ENCODE measurements at regions not wholly inside any gene's neighbourhood (a gene's known extent, or its start where the extent isn't known, plus 50 kb on each side); places are given as distances from the start of the nearest gene placed in this dataset.

GRCh38 chr4:155597933-155598451 lies 68.7 kb upstream of the GUCY1A1 start:
- POLR2A ChIA-PET, result no interaction called here
- Histone ChIP-seq H3K27ac (ENCODE audit: extremely low read depth, low read depth, low read length) (no peak overlapping the region), H3K36me3 (ENCODE audit: control insufficient read depth in 2 of 2, insufficient read depth in 1 of 2, low read length in 2 of 2) (no peaks in the 10 kb centered on the region), H3K4me3 (ENCODE audit: low read depth, low read length) (no peak overlapping the region), H3K4me1 (ENCODE audit: control insufficient read depth, insufficient read depth, low read length) (peaks cover 2% of the 10 kb centered on the region; the same call in 1 of the 2 replicates), H3K9me3 (ENCODE audit: control insufficient read depth, insufficient read depth, low read depth, low read length) (no peaks in the 10 kb centered on the region)
- TF ChIP-seq ZNF585B (tag by site-specific recombination; IDR thresholded peaks at IDR 0.05) (no peak), SALL2 (tag by site-specific recombination; IDR thresholded peaks at IDR 0.05; ENCODE audit: borderline replicate concordance) (no peak), ZNF335 (tag by site-specific recombination; conservative IDR thresholded peaks at IDR 0.05) (no peak), ZNF670 (tag by site-specific recombination; IDR thresholded peaks at IDR 0.05; ENCODE audit: low read depth) (no peak), ZNF785 (tag by site-specific recombination; IDR thresholded peaks at IDR 0.05) (no peak), ZFP3 (tag by site-specific recombination; IDR thresholded peaks at IDR 0.05; ENCODE audit: low read depth) (no peak), ZNF391 (tag by site-specific recombination; IDR thresholded peaks at IDR 0.05; ENCODE audit: borderline replicate concordance, low read depth) (no peak), KLF17 (tag by site-specific recombination; IDR thresholded peaks at IDR 0.05) (no peak), ZBTB7A (tag by site-specific recombination; IDR thresholded peaks at IDR 0.05; ENCODE audit: low read depth) (no peak), ZNF174 (tag by site-specific recombination; IDR thresholded peaks at IDR 0.05) (no peak), ZNF626 (tag by site-specific recombination; IDR thresholded peaks at IDR 0.05) (no peak), ZNF48 (tag by site-specific recombination; IDR thresholded peaks at IDR 0.05) (no peak)
- TF ChIP-seq, protein P1, sequence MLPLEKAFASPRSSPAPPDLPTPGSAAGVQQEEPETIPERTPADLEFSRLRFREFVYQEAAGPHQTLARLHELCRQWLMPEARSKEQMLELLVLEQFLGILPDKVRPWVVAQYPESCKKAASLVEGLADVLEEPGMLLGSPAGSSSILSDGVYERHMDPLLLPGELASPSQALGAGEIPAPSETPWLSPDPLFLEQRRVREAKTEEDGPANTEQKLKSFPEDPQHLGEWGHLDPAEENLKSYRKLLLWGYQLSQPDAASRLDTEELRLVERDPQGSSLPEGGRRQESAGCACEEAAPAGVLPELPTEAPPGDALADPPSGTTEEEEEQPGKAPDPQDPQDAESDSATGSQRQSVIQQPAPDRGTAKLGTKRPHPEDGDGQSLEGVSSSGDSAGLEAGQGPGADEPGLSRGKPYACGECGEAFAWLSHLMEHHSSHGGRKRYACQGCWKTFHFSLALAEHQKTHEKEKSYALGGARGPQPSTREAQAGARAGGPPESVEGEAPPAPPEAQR (tag by site-specific recombination; IDR thresholded peaks at IDR 0.05), result no peak
- TF ChIP-seq, protein P2, sequence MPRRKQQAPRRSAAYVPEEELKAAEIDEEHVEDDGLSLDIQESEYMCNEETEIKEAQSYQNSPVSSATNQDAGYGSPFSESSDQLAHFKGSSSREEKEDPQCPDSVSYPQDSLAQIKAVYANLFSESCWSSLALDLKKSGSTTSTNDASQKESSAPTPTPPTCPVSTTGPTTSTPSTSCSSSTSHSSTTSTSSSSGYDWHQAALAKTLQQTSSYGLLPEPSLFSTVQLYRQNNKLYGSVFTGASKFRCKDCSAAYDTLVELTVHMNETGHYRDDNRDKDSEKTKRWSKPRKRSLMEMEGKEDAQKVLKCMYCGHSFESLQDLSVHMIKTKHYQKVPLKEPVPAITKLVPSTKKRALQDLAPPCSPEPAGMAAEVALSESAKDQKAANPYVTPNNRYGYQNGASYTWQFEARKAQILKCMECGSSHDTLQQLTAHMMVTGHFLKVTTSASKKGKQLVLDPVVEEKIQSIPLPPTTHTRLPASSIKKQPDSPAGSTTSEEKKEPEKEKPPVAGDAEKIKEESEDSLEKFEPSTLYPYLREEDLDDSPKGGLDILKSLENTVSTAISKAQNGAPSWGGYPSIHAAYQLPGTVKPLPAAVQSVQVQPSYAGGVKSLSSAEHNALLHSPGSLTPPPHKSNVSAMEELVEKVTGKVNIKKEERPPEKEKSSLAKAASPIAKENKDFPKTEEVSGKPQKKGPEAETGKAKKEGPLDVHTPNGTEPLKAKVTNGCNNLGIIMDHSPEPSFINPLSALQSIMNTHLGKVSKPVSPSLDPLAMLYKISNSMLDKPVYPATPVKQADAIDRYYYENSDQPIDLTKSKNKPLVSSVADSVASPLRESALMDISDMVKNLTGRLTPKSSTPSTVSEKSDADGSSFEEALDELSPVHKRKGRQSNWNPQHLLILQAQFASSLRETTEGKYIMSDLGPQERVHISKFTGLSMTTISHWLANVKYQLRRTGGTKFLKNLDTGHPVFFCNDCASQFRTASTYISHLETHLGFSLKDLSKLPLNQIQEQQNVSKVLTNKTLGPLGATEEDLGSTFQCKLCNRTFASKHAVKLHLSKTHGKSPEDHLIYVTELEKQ (tag by site-specific recombination; IDR thresholded peaks at IDR 0.05; ENCODE audit: borderline replicate concordance), result no peak
- TF ChIP-seq, protein P3, sequence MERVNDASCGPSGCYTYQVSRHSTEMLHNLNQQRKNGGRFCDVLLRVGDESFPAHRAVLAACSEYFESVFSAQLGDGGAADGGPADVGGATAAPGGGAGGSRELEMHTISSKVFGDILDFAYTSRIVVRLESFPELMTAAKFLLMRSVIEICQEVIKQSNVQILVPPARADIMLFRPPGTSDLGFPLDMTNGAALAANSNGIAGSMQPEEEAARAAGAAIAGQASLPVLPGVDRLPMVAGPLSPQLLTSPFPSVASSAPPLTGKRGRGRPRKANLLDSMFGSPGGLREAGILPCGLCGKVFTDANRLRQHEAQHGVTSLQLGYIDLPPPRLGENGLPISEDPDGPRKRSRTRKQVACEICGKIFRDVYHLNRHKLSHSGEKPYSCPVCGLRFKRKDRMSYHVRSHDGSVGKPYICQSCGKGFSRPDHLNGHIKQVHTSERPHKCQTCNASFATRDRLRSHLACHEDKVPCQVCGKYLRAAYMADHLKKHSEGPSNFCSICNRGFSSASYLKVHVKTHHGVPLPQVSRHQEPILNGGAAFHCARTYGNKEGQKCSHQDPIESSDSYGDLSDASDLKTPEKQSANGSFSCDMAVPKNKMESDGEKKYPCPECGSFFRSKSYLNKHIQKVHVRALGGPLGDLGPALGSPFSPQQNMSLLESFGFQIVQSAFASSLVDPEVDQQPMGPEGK (tag by site-specific recombination; IDR thresholded peaks at IDR 0.05), result no peak
- TF ChIP-seq, protein P4, sequence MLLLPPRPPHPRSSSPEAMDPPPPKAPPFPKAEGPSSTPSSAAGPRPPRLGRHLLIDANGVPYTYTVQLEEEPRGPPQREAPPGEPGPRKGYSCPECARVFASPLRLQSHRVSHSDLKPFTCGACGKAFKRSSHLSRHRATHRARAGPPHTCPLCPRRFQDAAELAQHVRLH (tag by site-specific recombination; IDR thresholded peaks at IDR 0.05), result no peak
- CTCF ChIA-PET, result interaction anchor here (0.6 kb wide), 1 partner anchor 173 kb away, joined by 3 read pairs; no protein-coding TSS in a partner anchor

DNA sequence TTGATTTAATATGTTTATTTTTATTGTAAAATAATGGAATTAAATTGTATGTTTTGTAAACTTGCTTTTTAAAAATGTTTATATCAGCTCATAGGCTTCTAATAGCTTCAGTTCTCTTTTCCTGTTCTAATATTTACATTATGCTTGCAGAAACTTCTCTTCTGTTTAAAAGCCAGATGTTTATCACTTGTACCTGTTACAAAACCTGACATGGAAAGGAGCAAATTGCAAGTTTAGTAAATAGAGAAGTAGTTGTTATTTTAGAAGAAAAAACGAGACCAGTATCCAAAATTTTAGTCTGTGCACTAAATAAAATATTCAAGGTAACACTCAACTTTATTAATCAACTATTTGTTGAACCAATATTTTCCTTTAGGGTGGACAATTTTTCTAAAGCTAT lies 69.4 kb upstream of the GUCY1A1 start:
- ChIA-PET POLR2A (no interaction called here), CTCF (interaction anchor here (0.6 kb wide), 1 partner anchor 173 kb away, joined by 3 read pairs; no protein-coding TSS in a partner anchor)
- TF ChIP-seq ZNF274 (IDR thresholded peaks at IDR 0.05; ENCODE audit: low read length), result no peak
- TF ChIP-seq ZNF274 (tag by site-specific recombination; IDR thresholded peaks at IDR 0.05; ENCODE audit: borderline replicate concordance), result no peak
- TF ChIP-seq ZNF184 (tag by site-specific recombination; IDR thresholded peaks at IDR 0.05), result no peak
- no peak for TF ChIP-seq ZNF19 (tag by site-specific recombination; IDR thresholded peaks at IDR 0.05; ENCODE audit: low read depth)
- TF ChIP-seq, protein P5, sequence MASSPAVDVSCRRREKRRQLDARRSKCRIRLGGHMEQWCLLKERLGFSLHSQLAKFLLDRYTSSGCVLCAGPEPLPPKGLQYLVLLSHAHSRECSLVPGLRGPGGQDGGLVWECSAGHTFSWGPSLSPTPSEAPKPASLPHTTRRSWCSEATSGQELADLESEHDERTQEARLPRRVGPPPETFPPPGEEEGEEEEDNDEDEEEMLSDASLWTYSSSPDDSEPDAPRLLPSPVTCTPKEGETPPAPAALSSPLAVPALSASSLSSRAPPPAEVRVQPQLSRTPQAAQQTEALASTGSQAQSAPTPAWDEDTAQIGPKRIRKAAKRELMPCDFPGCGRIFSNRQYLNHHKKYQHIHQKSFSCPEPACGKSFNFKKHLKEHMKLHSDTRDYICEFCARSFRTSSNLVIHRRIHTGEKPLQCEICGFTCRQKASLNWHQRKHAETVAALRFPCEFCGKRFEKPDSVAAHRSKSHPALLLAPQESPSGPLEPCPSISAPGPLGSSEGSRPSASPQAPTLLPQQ (tag by site-specific recombination; IDR thresholded peaks at IDR 0.05), result no peak
- H3K4me3 ChIP-seq (ENCODE audit: low read depth, low read length), result no peak overlapping the region
- peaks cover 2% of the 10 kb centered on the region; the same call in 1 of the 2 replicates for H3K4me1 ChIP-seq (ENCODE audit: control insufficient read depth, insufficient read depth, low read length)
- no peaks in the 10 kb centered on the region for H3K36me3 ChIP-seq (ENCODE audit: control insufficient read depth in 2 of 2, insufficient read depth in 1 of 2, low read length in 2 of 2)
- no peaks in the 10 kb centered on the region for H3K9me3 ChIP-seq (ENCODE audit: control insufficient read depth, insufficient read depth, low read depth, low read length)
- no peak overlapping the region for H3K27ac ChIP-seq (ENCODE audit: extremely low read depth, low read depth, low read length)

Data from HEK293 (cell line).